ENCODE measurements at regions not wholly inside any gene's neighbourhood (a gene's known extent, or its start where the extent isn't known, plus 50 kb on each side); places are given as distances from the start of the nearest gene placed in this dataset.

DNA sequence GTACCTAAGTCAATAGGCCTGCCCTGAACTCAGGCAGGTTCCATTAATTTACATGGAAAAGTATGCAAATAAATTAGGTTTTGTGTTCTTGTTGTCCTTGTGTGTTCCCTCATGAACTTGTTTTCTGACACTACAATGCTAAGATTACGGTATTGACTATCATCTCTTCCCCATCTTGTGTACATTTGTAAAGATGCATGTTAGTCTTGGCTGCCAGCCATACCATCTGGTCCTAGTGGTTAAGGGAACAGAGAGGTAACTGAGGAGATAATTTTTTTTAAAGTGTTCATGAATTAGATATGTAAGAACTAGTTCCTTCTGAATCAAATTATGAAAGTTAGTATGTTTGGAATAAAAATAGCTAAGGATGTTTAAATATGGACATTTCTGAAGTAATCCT lies 167.6 kb upstream of the ADAMTS5 start:
- TF ChIP-seq, protein P1, sequence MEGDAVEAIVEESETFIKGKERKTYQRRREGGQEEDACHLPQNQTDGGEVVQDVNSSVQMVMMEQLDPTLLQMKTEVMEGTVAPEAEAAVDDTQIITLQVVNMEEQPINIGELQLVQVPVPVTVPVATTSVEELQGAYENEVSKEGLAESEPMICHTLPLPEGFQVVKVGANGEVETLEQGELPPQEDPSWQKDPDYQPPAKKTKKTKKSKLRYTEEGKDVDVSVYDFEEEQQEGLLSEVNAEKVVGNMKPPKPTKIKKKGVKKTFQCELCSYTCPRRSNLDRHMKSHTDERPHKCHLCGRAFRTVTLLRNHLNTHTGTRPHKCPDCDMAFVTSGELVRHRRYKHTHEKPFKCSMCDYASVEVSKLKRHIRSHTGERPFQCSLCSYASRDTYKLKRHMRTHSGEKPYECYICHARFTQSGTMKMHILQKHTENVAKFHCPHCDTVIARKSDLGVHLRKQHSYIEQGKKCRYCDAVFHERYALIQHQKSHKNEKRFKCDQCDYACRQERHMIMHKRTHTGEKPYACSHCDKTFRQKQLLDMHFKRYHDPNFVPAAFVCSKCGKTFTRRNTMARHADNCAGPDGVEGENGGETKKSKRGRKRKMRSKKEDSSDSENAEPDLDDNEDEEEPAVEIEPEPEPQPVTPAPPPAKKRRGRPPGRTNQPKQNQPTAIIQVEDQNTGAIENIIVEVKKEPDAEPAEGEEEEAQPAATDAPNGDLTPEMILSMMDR (IDR thresholded peaks at IDR 0.05; ENCODE audit: insufficient read depth, missing control alignments), result no peak
- no peak for FAIRE-seq
- DNase-seq (ENCODE audit: insufficient read length, low spot score), result no peak

DNA sequence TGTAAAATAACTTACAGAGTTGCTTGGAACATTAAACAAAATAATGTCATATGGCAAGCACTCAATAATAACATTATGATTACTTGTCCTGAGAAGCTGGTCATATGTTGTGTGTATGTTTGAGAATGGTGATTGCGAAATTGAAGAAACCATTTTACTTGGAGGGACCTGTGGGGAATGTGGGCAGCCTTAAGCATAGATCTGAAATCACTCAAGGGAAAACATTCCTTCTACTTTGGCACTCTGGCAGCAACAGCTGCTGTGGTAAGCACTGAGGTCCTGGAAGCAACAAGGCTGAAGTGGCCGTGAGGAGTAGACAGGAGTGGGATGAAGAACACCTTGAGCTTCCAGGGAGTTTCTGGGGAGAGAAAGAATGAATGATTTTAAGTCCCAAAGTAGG lies 165.4 kb upstream of the ADAMTS5 start:
- DNase-seq (ENCODE audit: insufficient read length, low spot score) (no peak), FAIRE-seq (no peak)
- TF ChIP-seq, protein P1 (IDR thresholded peaks at IDR 0.05; ENCODE audit: insufficient read depth, missing control alignments), result no peak

DNA sequence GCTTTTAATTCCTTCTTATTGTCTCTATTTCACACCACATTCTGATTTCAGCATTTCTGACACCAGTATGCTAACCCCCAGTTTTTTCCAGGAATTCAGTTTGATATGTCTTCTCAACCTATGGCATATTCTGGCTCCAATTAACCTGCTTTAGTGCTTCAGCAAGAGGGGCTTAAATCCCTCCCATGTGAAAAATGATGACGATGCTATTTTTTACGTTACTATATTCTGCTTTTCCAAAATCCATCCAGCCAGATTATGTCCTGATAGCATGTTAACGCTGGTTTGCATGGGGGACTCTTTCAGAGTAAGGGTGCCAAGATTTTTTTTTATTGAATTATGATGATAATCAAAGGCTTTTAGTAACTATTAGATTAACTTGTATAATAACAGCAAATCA lies 163.3 kb upstream of the ADAMTS5 start:
- DNase-seq (ENCODE audit: insufficient read length, low spot score), result no peak
- FAIRE-seq, result no peak
- TF ChIP-seq, protein P1 (IDR thresholded peaks at IDR 0.05; ENCODE audit: insufficient read depth, missing control alignments), result no peak

DNA sequence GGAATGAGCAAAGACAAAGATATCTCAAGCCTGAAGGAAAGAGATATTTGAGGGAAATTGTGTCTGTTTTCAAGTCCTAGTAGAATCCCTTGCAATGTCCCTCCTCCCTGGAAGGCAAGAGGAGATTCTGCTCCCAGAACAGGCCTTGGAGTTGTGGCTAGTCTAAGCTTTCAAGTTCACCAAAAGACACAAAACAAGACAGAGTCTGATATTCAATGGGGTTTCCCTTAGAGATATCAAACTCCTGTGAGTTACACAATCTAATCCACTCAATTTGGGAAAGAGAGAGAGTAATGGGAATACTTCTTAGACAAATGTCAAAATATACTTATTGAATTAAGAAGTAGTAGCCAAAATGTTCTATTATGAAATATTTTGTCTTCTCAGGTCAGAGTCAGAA lies 162.8 kb upstream of the ADAMTS5 start:
- no peak for FAIRE-seq
- no peak for DNase-seq (ENCODE audit: insufficient read length, low spot score)
- TF ChIP-seq, protein P1 (IDR thresholded peaks at IDR 0.05; ENCODE audit: insufficient read depth, missing control alignments), result no peak

DNA sequence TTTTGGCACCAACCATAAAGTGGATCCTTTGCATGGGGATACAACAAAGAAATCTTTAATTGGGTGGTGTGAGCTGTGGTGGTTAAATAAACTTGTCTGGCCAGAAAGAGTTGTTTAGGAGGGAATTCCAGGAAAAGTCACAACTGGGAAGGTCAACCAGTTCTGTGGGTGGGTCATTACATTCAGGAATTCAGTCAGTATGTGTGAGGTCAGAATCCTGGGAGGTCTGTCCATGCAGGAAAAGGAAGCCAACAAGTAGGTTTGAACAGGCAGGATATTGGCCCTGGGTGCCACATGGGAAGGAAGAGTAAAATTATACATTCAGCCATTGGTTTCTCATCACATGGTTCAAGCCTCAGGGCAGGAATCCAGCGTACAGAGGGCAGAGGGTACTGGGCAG lies 162.3 kb upstream of the ADAMTS5 start:
- TF ChIP-seq, protein P1 (IDR thresholded peaks at IDR 0.05; ENCODE audit: insufficient read depth, missing control alignments), result no peak
- no peak for FAIRE-seq
- DNase-seq (ENCODE audit: insufficient read length, low spot score), result no peak

DNA sequence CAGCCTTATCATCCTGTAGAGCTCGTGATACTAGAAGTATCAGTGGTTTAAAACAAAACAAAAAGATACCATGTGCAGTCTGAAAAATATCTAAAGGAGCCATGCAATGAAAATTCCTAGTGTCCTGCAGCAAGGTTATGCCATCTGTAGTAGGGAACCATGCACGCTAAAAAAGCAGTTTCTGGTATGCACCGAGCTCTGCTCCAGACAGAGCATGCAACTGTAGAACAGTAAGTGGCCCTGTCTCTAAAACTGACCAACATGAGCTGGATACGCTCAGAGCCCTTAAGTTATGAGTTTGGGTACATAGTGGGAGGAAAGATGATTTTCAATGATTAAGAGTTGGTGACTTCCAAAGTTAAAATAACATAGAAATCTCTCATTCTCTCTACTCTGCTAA lies 159.3 kb upstream of the ADAMTS5 start:
- FAIRE-seq, result no peak
- TF ChIP-seq, protein P1 (IDR thresholded peaks at IDR 0.05; ENCODE audit: insufficient read depth, missing control alignments), result no peak
- DNase-seq (ENCODE audit: insufficient read length, low spot score), result no peak

DNA sequence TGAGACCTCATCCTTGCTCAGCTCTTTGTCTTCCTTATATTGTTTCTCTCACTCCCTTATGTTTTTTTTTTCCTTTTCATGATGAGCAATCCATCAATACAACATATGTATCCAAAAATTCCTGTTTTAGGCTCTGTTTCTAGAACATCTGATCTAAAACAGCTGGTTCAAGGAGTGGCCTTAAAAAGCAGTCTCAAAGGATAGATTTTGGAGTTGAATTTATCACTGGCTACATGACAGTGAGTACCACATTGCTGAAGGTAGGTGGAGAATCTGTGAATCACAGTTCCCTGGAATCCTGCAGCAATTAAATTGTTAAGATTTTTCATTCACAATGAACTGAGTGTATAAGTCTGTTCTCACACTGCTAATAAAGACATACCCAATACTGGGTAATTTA lies 155.8 kb upstream of the ADAMTS5 start:
- DNase-seq (ENCODE audit: insufficient read length, low spot score) (no peak), FAIRE-seq (no peak)
- TF ChIP-seq, protein P1 (IDR thresholded peaks at IDR 0.05; ENCODE audit: insufficient read depth, missing control alignments), result no peak

All from D721Med (cell line).